GDM1 (cell line): ENCODE measurements at regions not wholly inside any gene's neighbourhood (a gene's known extent, or its start where the extent isn't known, plus 50 kb on each side); places are given as distances from the start of the nearest gene placed in this dataset.
"Not testable (repeated sequence)": the region's sequence is repeated elsewhere in the genome, so short reads cannot be mapped to it uniquely, and the experiment has no call there.

ENCODE experiments used
- DNase-seq: peaks from one replicate; lab custom pipeline; 2025; lab: John Stamatoyannopoulos, UW

GRCh38 chr4:84221704-84222103 is 277.4 kb downstream of the NKX6-1 start:
- DNase-seq = no peak

DNA sequence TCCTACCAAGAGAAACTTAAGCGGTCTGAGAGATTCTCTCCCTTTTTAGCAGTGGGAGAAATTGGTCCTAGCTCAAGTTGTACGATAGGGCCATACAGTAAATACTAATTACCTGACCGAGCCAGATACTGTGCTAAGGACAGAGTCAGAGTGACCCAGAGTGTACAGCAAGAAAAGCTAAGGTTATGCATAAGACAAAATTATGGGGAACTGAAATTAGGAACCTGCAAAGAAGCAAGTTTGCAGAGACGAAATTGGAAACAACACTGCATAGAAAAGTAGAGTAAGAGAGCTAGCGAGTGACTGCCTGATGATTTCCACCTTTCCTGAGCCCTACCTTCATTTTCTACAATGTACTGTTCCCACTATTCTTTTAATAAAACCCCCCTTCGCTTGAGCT is 278.1 kb downstream of the NKX6-1 start:
- DNase-seq = no peak

DNA sequence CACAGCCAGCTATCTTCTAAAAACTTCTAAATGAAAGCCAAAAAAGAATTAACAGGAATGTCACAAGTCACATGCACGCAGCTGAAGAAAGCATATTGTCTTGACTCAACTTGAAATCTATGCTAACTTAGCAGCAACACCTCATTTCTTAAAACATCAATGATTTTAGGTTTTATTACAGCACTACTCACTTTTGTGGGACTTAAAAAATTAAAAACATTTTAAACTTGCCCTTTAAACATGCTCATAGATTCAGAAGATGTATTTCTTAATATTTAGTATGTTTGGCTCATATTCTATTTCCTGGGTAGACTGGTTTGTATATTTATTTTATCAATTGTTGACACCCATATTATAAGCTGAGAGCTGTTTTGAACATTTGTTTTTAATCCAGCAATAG is 279.4 kb downstream of the NKX6-1 start:
- no peak for DNase-seq

DNA sequence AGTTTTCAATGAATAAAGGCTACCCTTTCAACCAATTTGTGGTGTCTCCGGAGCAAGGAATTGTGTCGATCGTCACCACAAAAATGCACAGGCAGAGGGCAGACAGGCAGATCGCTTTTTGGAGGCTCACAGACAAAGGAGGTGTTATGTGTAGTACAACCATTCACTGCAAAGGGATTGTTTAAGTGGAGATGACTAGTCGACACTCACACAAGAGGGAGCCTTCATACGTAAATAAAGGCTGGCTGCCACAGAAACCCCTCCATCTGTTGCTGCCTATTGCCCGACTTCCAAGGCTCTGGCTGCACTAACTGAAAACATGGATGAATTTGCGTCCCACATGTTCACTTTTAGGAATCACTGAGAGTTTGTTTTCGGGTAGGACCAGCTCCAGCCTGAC is 281.1 kb downstream of the NKX6-1 start:
- no peak for DNase-seq

DNA sequence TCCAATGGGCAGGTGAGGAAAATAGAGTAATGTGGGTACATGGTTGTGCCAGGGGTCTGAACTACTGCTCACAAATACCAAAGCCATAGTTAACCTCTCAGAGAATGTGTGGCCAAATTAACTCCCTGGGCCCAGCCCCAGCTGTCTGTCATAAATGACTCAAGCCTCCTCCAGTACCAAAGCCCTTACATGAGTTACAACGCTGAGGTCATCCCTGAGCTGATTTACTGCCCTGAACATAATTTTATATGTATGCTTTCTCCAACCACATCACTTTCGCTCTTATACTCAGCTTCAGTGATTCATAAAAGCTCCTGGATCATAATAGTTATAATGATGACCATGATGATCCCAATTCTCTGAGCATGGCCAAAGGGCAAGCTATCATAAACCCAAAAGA is 283.9 kb downstream of the NKX6-1 start:
- no peak for DNase-seq

- DNase-seq = not testable (repeated sequence)
Measured at GRCh38 chr4:84206226-84206625, 292.9 kb downstream of the NKX6-1 start.

GRCh38 chr4:84189144-84189543 is 309.9 kb downstream of the NKX6-1 start:
- no peak for DNase-seq

GRCh38 chr4:84179409-84179808 is 319.7 kb downstream of the NKX6-1 start:
- no peak for DNase-seq

DNA sequence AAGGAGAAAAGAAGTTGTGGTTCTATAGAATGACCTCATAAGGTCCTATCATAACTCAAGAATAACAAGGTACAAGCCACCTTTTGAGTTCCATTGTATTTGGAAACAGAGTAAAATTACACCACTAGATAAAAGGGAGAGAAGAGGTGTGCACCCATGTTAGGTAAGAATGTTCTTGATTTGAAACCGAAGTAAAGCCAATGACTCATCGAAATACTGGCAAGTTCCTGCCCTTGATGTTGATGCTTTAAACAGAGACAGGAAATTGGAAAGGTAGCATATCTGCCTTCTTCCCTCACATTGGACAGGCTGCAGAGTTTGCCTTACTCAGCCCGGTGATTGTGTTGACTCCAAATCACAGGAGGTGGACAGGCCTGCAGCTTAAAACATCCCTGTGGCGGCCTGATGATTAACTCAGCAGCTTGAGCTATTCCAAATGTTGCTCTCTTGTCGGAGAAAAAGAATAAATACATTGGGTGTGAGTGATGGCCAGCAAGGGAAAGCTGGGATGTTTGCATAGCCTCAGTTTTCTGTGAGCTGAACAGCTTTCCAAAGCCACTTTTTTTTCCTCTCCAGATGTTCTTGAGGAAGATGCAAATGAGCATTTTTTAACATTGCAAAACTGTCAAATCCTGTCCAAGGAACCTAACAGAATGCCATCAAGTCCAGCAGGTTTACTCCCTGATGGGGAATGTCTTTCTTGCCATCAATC is 321.1 kb downstream of the NKX6-1 start:
- DNase-seq = no peak

GRCh38 chr4:84176016-84176415 is 323.1 kb downstream of the NKX6-1 start:
- DNase-seq = no peak

- DNase-seq = no peak
Measured at GRCh38 chr4:84171871-84172270, 327.2 kb downstream of the NKX6-1 start.

GRCh38 chr4:84167564-84167963 is 331.5 kb downstream of the NKX6-1 start:
- no peak for DNase-seq

GRCh38 chr4:84167093-84167492 is 332.0 kb downstream of the NKX6-1 start:
- DNase-seq = no peak

- DNase-seq = no peak
Measured at GRCh38 chr4:84166486-84166885, 332.6 kb downstream of the NKX6-1 start.

GRCh38 chr4:84164201-84164600 is 334.9 kb downstream of the NKX6-1 start:
- no peak for DNase-seq

- no peak for DNase-seq
Measured at GRCh38 chr4:84159762-84160161, 339.3 kb downstream of the NKX6-1 start.

DNA sequence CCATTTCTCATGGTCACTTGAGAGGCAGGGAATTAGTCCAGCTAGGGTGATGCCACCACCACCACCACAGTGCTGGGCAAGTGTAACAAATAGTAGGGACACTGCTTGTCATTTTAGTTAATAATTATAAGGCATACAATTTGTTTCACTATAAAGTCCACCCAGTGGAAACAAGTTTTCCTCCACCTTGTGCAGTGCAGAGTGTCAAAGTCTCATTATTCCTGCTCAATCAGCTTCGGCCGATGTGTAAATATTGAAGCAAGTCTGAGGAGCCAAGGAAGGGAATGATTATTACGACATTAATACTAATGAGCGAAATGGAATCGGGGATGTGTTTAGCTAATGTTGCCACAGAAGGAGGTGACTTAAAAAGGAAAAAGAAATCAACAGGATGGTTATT is 340.4 kb downstream of the NKX6-1 start:
- DNase-seq = no peak

GRCh38 chr4:84151574-84151973 is 347.5 kb downstream of the NKX6-1 start:
- DNase-seq = no peak

DNA sequence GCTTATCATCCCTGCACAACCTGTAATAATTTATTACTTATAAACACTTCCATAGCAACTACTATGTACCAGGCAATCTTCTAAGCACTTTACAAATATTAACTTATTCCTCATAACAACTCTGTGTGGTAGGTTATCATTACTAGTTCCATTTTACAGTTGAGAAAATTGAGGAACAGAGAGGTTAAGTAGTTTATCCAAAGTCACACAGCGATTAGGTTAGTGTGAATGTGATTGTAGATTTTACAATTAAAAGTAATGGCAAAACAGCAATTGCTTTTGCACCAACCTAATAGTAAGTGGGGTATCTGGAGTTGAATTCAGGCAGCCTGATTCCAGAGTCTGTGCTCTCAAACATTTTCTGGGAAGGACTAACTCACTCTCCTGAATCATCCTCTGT is 348.9 kb downstream of the NKX6-1 start:
- no peak for DNase-seq

- DNase-seq = no peak
Measured at GRCh38 chr4:84147831-84148230, 351.3 kb downstream of the NKX6-1 start.

DNA sequence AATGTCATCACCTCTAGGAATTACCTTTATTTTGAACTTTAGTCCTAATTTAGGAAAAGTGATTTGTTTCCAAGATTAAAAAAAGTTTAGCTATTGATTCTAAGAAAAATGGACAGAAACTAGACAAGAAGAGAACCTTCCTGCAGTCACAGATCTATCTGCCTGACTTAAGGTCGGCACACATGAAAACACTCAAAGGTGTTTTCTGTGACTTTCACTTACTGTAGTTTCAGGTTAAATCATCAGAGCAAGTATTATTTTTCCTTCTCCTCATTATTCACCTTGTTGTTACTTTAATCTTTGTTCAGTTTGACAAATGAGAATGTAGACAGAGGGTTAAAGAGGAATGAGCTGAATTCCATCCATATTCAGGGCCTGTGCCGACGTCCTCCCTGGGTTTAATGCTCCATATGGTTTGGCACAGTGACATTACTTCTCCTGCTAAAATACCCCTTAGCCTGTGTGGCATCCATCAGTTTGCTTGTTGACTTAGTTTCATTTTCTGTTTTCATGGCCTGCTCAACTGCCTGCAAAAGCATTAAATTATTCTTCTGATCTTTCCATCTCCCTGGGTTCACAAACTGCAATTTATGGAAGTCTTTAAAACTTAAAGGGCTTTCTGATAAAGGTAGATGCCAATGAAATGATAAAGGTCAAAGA is 352.7 kb downstream of the NKX6-1 start:
- no peak for DNase-seq

GRCh38 chr4:84145176-84145575 is 353.9 kb downstream of the NKX6-1 start:
- no peak for DNase-seq

GRCh38 chr4:84126911-84127310 is 372.2 kb downstream of the NKX6-1 start:
- DNase-seq = not testable (repeated sequence)
